ENCODE measurements at regions not wholly inside any gene's neighbourhood (a gene's known extent, or its start where the extent isn't known, plus 50 kb on each side); places are given as distances from the start of the nearest gene placed in this dataset.

DNA sequence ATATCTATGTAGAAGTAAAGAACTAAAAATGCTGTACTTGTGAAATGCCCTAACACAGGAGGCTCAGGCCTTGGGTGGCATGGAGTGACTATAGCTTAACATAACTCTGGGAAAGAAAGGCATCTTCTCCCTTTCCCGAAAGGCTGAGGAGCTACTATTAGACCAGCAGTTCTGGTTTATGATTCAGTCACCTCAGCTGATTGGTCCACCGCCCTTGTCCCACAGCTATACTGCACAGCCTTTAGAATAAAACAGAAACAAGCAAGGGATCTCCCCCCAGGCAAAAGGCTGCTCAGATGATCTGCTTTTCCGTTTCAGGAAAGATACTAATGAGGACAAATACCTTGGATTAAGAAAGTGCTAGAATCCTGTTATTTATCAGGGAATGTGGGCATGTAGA is 171.3 kb downstream of the SNCA start:
- no peak for DNase-seq

DNA sequence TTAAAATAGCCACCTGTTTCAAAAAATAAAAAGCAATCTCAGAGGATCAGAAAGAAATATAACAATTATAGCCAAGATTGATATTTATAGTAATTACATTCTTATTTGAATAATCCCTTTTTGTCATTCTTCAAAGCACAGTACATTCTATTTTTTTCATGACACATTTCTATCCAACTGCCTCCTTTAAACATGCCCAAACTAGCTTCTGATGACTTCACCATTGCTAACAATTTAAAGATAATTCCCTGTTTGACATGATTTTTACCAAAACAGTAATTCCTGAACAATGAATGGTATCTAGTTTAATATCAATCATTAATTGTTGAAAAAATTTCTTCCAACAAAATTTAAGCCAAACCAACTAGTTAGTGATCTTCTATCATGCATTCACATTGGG is 172.4 kb downstream of the SNCA start:
- DNase-seq = no peak

DNA sequence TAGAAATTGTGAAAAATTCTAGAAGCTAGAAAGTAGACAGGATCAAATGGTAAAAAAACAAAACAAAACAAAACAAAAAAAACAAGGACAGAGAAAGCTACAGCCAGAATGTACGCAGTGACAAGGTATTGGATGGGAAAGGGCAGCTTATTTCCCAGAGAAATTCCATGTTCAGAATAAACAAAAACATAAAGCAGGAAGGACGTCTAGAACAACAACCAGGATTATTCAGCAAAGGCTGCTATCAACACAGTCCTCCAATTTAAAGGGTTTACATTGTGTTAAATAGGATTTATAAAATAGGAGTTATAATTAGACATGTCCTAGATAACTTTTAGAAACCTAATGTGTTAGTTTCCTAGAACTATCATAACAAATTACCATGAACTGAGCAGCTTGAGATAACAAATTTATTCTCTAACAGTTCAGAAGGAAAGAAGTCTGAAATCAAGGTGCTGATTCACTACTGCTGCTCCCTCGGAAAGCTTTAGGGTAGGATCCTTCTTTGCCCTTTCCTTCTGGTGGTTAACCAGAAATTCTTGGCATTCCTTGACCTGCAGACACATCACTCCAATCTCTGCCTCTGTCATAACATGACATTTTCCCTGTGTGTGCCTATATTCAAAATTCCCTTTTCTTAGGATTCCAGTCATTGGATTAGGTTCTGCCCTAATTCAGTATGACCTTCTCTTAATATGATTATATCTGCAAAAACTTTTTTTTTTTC is 175.6 kb downstream of the SNCA start:
- no peak for DNase-seq

DNA sequence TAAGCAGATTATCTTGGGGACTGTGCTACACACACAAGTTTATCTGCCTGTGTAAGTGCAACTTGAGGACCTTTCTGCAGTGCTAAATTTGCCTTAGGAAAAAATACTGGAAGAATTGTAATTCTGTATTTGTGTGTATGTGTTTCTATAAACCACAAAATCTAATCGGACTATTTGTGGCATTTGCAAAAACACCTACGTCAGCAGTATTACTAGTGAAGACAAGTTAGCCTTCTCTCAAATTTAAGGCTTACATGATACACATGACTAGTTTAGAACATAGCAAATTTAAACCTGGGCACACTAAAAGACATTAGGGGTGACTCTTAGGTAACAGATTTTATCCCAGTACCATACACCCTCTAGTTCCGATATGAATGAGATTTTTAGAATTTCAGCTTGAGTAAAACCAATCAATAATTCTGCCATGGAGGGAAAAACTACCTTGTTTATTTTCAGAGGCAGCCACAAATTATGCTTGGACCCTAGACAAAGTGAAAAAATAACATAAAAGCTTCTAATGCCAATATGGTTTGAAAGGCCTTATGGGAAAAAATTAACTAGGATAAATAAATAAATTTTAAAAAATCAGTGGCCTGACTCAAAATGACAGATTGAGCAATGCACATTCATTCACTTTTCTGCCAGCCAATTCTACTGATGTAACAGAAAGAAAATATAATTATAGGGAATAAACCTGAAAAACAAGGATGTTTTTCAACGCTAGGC is 176.4 kb downstream of the SNCA start:
- DNase-seq = no peak

DNA sequence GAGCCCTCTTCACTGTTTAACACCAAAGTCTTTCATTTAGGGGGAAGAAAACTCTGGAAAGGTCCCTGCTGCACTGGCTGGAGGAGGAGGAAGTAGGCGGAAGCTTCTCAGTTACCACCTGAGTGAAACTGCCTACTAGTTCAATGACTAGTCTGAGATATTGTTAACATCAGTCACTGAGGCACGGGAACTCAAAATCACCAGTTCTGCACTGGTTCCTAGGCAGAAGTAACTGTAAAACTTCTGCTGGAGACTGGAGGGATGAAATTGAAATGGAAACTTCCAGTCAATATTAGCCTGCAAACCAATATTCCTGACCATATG is 178.3 kb downstream of the SNCA start:
- no peak for DNase-seq

DNA sequence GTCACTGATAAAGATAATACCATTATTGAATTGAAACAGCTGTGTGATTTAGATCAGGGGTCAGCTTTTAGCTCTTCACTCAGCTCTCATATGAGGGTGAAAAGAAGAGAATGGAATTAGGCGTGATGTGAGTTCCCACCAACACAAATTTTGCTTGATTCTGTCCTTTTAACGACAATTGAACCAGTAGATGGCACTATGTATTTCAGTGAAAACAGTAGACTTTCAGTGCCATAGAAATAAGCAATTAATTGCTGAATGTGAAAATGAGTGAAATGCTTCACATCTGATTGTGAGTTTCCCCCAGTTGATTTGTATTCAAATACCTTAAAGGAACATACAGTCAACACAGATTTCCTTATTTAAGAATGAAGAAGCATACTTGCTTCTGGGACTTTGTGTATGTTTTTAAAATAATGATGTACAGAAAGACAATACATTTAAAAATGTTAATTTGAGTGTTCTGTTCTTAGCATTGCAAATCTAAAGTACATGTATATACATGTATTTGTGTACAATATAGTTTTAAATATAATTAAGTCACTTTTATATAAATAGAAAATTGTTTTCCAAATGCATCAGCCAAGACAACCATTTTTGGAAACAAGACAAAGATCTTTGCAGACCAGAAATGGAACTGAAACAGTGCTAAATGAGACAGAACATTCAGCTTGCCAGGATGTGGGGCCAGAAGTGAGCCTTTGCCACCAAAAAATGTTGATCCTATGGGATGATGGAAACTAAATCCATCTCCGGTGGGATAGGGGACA is 178.8 kb downstream of the SNCA start:
- DNase-seq = peak; percentile 77

DNA sequence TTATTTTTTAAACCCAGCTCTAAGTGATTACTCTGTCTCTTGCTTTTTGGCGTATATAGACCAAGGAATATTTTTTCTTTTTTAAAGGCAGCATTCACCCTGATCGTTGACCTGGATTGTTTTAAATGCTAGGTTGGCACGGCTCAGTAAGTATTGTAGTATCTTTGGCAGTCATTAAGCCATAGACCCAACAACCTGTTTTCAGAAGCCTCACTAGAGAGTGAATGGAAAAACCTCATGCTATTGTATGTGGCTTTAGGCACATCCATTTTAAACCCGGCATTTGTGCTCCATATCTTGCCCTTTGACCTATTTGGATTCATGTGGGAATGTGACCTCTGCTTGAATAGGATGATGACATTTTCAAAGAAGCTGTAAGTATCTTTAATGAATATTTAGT is 183.9 kb downstream of the SNCA start:
- no peak for DNase-seq

DNA sequence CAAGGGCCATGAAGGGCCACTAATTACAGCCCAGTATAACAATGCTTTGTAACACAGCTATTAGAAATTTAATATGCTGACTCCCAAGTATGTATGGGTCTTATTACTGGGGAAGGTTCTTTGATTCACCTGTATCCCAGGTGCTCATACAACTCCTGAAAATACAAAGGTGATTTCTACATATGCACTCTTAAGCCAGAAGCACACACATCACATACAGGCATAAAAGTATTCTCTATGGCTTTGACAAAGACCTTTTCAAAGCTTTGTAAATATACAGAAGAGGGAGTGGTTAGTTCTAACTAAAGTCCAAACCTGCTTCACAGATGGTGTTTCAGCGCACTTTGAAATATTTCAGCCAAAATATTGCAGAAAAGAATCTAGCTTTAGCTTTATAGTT is 191.5 kb downstream of the SNCA start:
- DNase-seq = no peak

DNA sequence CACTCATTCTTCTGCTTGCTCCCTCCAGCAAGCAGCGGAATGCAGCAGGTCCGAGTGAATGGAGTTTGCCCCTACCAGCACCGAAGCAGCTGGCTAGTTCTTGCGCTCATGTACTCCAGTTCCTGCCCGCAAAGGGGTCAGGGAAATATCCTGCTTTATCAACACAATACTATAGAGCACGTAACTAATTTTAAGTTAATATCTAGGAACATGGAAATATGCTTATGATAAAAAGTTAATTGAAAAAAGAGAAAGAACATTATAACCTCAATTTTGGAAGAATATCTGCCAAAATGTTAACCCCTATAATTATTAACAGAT is 195.6 kb downstream of the SNCA start:
- DNase-seq = no peak

DNA sequence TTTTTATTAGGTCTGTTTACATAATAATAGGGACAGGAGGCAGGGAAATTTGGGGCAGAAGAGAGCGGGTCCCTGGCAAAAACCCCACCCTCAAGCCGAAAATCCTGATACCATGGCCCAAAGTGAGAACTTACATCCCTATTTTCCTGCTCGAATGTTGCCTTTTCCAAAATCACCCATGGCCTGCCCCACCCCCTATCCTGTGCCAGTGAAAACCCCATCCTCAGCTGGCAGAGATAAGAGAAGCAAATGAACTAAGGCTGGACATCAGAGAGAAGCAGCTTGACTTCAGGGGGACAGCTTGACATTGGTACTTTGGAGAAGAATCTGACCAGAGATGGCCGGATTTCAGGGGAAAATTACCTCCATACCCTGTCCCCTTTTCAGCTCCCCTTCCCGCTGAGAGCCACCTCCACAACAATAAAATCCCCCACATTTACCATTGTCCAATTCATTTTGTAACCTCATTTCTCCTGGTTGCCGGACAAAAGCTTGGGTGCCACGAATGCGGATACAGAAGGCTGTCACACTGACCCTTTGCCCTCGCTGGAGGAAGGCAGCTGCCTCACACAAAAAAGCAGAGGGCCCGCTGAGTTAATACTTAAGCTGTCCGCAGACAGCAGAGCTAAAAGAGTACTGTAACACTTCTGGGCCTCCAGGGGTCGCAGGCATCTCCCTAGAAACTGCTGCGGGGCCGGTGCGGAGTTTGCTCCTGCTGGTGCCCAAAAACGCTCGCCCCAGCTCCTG is 196.2 kb downstream of the SNCA start:
- peak; percentile 62 for DNase-seq

DNA sequence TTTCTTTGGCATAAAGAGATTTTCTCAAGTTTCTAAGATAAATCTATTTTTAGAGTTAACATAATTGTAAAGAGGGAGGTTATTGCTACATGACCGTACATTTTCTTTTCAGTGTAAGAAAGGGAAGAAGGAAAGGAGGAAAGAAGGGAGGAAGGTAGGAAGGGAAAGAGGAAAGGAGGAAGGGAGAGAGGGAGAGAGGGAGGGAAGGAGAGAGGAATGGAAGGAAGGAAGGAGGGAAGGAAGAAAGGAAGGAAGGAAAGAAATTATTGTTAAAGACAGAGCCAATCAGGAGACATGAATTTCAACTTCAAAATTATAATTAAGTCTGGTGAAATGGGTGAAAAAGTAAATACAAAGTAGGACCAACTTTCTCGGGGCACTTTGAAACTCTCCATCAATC is 197.6 kb downstream of the SNCA start:
- no peak for DNase-seq

DNA sequence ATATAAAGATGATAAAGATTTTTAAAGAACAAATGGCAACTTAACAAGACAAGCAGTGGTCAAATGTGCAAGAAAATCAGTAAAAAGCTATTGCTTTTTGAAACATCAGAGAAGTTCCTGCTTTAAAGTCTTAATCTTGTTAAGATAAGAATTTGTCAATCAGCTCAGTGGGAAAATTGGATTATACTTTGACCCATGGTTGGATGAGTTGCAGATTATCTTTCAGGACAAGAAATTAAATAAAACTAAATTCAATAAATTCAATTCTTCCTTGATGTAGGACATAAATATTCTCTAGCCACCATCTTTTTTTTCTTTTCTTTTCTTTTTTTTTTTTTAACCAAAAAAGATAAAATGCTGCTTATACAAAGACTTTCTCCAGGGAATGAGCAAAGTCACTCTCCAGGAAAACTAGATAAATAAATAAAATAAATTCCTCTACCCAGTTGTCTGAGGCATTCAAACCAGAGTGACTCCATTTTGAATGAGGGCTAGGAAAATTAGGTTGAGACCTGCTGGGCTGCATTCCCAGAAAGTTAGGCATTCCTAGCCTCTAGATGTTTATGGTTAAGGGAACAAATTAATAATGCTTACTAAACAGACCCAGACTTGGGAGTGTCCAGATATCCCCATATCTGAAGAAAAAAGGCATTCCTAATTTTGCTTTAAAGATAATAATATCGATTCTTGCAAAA is 211.2 kb downstream of the SNCA start:
- no peak for DNase-seq

DNA sequence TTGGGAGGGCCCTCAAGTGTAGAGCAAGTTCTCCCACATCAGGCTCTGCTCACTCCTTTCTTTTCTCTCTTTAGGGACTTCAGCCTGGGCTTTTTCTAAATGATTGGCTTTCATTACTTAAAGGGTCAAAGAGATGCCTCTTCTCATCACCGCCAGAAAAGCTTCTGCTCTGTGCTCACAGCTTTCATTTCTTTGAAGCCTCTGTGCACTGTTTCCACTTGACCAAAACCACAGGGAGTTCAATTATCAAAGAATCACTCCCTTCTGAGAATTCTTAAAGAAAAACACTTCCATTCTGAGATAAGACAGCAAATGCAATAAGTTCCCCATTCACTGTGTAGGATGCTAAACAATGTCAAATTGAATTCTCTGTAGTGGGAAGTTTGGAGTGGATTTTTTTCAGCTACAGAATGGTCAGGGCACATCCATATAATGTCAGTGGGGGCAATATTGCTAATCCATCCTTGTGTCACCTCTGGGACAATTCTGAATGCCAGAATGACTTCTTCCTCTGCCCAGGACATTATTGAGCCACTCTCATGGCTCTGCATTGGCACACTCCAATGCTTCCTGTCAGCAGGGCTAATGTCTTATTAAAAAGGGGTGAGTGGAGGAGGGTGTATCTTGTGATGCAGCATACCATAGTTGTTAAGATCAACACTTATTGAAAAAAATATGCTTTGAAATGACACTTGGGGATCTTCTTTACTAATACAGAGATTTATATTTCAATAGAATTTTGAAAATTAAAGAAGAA is 217.6 kb downstream of the SNCA start:
- DNase-seq = peak; percentile 69

DNA sequence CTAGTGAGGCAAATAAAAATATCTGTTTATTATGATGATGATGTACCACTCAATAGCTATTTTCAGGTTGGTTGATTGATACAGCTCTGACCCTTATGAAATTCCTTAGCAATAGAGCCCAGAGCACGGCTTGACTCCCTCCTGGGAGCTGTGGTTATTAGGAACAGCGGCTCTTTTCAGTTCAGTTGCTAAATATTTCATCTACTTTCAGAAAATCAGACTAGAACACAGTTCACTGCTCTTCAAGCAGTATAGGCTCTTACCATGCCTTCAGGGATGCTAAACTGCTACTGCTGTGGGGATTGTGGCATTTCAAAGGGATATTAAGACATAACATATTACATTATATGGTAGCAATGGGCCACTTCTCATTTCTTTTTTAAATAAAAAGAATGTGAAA is 218.8 kb downstream of the SNCA start:
- peak; percentile 2 for DNase-seq

DNA sequence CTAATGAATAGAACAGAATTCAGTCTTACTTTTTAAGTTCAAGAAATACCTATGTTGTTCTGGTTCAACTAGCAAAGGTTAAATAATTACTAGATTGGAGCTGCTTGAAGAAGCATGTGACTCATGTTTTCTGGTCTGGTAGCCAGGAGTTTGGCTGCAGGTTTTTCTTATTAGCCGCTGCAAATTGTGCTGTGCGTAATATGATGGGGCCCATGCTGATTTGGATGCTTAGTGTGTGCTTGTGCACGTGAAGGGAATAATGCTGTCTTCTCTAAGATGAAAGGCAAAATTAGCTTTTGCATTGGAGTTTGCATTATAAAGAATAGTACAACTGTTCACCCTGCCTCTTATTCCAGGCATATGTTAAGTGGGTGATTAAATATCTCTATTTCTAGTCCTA is 219.6 kb downstream of the SNCA start:
- DNase-seq = no peak

DNA sequence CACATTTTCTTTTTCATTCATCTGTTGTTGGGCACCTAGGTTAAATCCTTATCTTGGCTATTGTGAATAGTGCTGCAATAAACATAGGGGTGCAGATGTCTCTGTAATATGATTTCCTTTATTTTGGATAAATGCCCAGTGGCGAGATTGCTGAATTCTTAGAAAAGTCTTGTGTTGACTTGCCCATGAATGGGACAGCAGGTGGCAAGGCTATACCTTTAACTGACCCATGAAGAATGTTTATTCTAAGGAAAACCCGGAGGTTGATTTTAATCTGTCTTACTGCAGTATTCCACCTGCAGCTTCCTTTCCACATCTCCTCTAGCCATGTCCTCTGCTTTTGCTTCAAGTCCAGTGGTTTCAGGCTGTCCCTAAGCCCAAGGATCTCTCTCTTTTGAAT is 220.6 kb downstream of the SNCA start:
- DNase-seq = no peak

DNA sequence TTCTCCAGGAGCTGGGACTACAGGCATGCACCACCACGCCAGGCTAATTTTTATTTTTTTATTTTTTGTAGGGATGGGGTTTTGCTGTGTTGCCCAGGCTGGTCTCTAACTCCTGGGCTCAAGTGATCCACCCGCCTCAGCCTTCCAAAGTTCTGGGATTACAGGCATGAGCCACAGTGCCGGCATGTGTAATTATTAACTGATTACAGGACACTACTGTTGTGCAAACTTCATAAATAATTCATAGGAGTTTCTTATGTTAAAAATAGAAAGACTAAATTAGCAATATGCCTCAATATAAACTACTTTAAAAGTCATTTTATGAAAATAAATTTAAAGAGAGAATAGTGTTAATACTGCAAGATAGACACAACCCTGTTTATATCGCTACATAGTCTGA is 221.9 kb downstream of the SNCA start:
- DNase-seq = no peak

DNA sequence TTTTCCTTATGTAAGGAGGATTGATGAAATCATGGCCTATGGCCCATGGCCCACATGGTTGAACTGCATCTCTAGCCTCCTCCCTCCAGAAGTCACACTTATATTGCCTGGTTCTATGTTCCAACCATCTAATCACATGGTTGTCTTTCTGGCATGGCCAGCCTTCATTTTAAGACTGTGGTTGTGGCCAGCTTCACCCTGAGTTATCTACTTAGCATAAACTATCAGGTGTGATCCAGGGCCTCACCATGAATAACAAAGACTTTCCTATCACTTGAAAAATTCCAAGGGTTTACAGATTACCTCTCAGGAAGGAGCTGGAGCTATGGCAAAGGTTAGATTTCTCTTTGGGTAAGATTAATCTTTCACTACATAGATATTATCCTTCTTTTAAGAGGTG is 222.8 kb downstream of the SNCA start:
- no peak for DNase-seq

DNA sequence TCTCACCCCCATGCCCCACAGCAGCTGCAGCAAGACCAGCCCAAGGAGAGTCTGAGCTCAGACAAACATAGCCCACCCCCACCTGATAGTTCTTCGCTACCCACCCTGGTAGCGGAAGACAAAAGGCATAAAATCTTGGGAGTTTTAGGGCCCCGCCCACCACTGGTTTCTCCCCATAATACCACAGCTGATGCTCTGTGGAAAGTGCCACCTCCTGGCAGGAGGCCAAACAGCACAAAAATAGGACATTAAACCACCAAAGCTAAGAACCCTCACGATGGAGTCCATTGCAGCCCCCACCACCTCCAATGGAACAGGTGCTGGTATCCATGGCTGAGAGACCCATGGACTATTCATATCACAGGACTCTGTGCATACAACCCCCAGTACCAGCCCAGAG is 226.7 kb downstream of the SNCA start:
- DNase-seq = no peak

DNA sequence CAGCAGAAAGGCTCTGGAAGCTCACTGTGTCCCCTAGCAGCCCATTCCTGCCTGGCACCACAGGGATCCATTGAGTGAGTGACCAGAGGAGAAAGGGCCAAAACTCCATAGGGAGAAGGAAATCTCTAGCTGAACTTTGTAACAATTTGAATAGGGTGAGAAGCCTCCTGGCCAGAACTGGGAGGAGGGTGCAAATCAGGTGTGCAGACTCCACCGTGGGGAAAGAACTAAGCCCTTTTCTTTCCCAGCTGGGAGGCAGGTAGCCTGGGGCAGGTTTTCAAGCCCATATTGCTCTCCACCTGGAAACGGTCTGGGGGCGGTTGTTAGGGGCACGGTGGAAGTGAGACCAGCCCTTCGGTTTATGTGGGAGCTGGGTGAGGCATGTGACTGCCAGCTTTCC is 227.2 kb downstream of the SNCA start:
- no peak for DNase-seq

DNA sequence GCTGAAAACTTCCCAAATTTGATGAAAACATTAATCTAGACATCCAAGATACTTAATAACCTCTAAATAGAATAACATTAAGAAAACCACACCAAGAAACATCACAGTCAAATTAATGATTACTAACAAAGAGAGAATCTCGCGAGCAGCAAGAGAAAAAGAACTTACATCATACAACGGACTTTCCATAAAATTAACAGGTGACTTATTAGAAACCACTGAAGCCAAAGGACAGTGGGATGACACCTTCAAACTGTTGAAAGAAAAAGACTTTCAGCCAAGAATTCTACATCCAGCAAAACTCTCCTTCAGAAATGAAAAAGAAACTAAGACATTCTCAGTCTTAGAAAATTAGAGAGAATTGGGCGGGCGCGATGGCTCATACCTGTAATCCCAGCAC is 232.0 kb downstream of the SNCA start:
- no peak for DNase-seq

DNA sequence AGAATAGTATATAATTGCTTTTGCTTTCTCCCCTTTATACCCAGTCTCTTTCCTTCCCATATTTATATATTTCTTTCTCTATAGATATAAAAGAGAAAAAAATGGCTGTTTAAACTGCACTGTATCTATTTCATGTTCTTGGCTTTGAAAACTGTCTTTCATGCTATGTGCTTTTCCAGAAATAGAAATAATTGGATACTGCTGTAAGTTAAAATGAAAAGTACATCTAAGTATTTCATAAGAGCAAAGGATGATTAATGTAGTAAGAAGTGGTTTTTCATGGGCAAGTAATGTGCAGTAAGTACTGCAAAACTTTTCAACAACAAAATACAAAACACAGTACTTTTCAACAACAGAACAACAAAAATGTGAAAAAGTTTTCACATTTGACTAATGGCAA is 237.9 kb downstream of the SNCA start:
- no peak for DNase-seq

Measured in hematopoietic multipotent progenitor cell treated with erythropoietin and hydrocortisone succinate and interleukin-3 and kit ligand, for 6 days (in vitro differentiated cells).